UCSD-AML1 (cell line): ENCODE measurements at regions not wholly inside any gene's neighbourhood (a gene's known extent, or its start where the extent isn't known, plus 50 kb on each side); places are given as distances from the start of the nearest gene placed in this dataset.

ENCODE experiments used
- DNase-seq: peaks from one replicate; lab custom pipeline; 2025; ENCODE audit not compliant: unreplicated experiment; lab: John Stamatoyannopoulos, UW

- no peak for DNase-seq
Measured at GRCh38 chr6:139423971-139424667, 49.7 kb upstream of the CITED2 start.
